GM12865 (cell line): ENCODE measurements at regions not wholly inside any gene's neighbourhood (a gene's known extent, or its start where the extent isn't known, plus 50 kb on each side); places are given as distances from the start of the nearest gene placed in this dataset.

Source experiments
- DNase-seq: peaks from one replicate; pipeline ENCODE4 v3.0.0; 2010; ENCODE audit warnings: low read depth
- H3K4me3 ChIP-seq: 2 replicates; pipeline ENCODE4 v1.5.1; 2011; ENCODE audit warnings: mild to moderate bottlenecking, low read depth, low read length, control low read depth
- CTCF ChIP-seq: IDR thresholded peaks from 2 replicates; pipeline ENCODE4 v1.5.1; 2011; ENCODE audit warnings: low read length, control low read depth, low read depth, inconsistent platforms; ENCODE audit not compliant: insufficient read depth; ENCODE audit errors: missing control alignments

- TF ChIP-seq CTCF: no peak
- no peak for DNase-seq
These were observed 144.1 kb downstream of the MIAT start for GRCh38 chr22:26801449-26801848.

GRCh38 chr22:26804315-26804714 is 146.9 kb downstream of the MIAT start:
- H3K4me3 ChIP-seq: no peak overlapping the region
- no peak for DNase-seq
- TF ChIP-seq CTCF: no peak

More at GRCh38 chr22:26801449-26801848, 144.1 kb downstream of the MIAT start:
- no peak overlapping the region for H3K4me3 ChIP-seq

GRCh38 chr22:26804911-26805539 is 147.6 kb downstream of the MIAT start:
- DNase-seq: no peak
- H3K4me3 ChIP-seq: no peak overlapping the region
- no peak for TF ChIP-seq CTCF

- H3K4me3 ChIP-seq: no peak overlapping the region
- no peak for DNase-seq
- TF ChIP-seq CTCF: no peak
These were observed 149.2 kb downstream of the MIAT start for GRCh38 chr22:26806445-26807175.

GRCh38 chr22:26811647-26811992 is 154.2 kb downstream of the MIAT start:
- TF ChIP-seq CTCF: no peak
- H3K4me3 ChIP-seq: no peak overlapping the region

GRCh38 chr22:26812731-26813130 is 155.3 kb downstream of the MIAT start:
- no peak for DNase-seq
- TF ChIP-seq CTCF: no peak
- H3K4me3 ChIP-seq: no peak overlapping the region

More at GRCh38 chr22:26811647-26811992, 154.2 kb downstream of the MIAT start:
- no peak for DNase-seq

GRCh38 chr22:26816726-26817125 is 159.3 kb downstream of the MIAT start:
- DNase-seq: no peak
- no peak for TF ChIP-seq CTCF
- H3K4me3 ChIP-seq: no peak overlapping the region
